ENCODE measurements at regions not wholly inside any gene's neighbourhood (a gene's known extent, or its start where the extent isn't known, plus 50 kb on each side); places are given as distances from the start of the nearest gene placed in this dataset.

DNA sequence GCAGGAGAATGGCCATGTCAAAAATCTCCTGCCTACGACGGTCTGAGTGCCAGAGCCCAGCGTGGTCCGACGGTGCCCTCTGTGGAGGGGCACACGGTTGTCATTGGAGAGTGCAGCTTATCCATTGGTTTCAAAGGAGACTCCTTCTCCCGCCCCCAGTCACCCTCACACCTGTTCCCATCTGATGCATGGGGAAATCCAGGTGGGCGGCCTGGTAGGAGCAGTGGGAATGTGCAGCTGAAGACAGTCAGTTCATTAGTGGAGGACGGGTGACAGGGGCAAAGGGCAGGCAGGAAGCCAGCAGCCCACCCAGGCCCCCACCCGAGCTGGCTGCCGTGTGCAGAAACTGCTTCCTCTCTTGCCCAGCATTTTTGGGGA, 162.3 kb downstream of the IRF8 start:
- no peak for DNase-seq (ENCODE audit: low spot score)

DNA sequence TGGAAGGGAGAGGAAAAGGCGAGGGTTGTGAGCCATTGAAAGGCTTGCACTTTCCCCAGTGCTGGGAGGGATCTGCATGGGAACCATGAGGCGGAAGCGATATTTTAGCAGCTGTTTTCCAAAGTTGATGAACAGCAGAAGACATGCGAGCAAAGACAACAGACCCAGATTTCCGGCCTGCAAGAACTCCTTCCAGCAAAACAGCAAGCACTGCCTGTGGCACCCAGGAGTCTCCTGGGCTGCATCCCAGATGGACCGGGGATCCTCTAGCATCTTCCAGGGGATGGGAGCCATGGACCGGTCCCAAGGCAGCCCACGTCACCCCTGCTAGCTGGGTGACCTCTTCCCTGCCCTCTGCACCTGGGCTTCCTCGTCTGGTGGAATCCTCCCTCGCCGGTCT, 162.8 kb downstream of the IRF8 start:
- no peak for DNase-seq (ENCODE audit: low spot score)

DNA sequence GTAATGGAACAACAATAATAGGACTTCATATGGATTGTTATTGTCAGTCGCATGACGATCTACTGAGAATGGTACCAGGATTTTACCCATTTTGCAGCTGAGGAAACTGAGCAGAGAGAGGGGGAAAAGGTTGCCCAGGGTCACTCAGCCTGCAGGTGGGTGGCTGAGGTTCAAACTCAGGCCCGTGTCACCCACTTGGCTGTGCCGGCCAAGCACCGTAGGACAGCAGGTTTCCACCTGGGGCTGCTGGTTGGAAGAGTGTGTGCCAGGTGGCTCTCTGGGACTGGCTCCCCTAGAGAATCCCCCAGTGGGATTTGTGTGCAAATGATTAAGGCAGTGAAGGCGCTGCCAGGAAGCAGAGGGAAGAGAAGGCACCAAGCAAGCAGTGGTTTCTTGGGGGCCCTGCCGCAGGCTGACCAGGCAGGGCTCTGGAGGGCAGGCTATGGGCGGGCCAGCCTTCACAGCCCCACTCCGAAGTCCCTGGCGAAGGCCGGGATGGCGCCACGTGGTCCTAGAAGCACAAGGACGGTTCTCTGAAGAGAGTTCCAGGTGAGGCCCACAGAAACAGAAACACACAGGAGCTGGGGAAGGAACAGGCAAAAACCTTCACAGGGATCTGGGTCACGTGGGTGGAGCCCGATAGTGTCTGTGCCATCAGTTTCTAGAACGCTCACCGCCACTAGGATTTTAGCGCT, 163.5 kb downstream of the IRF8 start:
- no peak for DNase-seq (ENCODE audit: low spot score)

DNA sequence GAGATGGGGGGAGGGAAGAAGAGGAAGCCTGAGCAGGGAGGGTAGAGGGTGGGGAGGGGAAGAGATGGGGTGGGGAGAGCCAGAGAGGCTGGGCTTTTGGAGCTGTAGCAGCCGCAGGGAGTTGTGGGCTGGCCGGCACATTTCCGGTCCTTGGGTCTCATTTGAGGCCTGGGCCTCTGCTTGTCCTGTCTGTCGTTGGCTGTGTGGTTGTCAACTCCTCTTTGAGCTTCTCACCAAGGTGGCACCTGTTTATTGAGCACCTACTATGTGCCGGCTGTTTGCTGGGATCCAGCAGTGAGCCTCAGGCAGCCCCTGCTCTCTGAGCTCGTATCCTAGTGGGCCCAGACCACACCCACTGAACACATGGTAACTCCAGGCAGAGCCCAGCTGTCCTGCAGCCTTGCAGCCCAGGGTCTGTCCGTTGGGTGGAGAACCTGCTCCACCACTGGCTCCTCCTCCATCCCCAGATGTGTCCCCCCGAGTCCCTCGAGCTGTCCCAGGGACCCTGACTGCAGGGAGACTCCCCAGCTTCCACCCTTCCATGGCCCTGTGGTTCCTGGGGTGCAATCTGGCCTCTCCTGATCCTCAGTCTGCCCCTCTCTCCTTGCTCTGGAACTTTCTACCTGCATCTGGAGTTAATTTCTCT, 164.9 kb downstream of the IRF8 start:
- DNase-seq (ENCODE audit: low spot score): no peak

DNA sequence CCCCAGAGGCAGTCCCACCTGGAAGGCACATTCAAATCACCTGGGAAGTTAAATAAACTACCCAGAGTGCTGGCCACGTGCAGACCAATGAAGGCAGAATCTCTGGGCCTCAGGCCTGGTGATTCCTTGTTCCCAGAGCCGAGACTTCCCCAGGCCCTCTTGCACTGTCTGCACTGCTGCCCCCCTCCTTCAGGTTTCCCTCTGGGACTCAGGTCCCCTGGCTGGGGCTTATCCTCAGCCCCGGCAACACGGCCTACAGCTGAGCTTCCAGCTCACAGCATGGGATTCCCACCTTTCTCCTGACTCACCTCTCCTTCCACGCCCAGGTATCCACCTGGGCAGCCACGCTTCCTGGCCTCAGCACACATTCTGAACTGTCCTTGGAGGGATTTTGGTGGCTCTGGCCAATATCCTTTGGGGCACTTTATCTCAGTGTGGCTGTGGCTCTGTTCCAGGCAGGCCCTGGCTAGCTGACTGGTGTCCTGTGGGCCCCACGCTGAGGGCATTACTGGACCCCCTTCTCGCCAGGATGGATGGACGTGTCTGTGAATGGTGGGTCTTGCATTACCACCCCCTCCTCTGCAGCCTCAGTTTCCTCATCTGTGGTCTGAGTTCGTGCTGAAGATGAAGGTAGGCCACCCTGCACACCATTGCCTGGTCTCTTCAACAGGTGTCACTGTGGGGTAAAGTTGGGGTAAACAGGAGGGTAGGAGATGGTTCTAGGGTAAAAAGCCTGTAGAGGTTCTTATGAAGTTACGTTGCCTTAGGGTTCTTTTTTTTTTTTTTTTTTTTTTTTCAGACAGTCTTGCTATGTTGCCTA, 165.7 kb downstream of the IRF8 start:
- no peak for DNase-seq (ENCODE audit: low spot score)

DNA sequence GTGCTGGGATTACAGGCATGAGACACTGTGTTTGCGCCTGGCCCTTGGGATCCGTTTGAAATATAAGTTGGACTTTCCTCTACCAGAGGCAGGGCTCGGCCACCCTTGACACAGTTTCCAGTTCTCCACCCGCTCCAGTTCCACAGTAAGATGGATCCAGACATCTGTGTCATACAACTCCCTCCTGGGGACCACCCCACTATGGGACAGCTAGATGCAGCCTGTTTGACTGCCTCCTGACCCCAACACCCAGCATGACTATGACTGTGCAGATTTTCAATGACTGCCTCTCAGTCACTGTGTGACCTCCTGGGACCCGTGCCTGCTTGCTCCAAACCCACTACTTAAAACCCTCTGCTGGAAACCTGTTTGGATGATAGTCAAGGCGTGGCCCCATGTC, 166.7 kb downstream of the IRF8 start:
- DNase-seq (ENCODE audit: low spot score): no peak

DNA sequence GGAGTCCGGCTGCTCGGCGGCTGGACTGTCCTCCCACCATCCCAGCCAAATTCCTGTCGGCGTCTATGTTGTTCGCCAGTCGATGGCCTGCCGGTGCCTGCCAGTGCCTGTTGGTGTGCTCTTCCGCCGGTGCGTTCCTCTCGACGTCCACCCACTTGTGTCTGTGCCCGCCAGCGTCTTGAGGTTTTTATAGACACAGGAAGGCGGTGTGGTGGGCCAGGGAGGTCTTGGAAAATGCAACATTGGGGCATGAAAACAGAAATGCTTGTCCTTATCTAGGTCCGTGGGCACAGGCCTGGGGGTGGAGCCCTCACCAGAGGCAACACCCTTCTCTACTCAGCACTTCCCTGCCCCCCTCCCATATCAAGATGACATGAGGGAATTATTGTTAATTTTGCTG, 167.8 kb downstream of the IRF8 start:
- no peak for DNase-seq (ENCODE audit: low spot score)

DNA sequence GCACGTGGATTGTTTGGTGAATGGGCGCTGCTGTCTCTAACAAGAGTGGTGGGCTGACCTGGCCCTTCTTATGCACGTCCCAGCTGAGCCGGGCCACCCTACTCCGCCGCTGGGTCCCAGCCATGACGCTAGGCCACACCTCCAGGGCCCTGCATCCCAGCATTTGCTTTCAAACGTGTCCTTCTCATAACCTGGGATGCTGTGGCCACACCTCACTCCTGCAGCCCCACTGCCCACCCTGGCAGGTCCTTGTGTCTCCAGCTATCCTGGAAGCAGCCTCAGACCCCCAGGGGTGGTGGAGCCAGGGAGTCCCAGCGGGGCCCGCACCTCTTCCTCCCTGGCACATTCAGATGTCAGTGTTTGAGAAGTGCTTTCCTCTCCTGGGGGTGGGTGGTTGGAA, 168.6 kb downstream of the IRF8 start:
- no peak for DNase-seq (ENCODE audit: low spot score)

DNA sequence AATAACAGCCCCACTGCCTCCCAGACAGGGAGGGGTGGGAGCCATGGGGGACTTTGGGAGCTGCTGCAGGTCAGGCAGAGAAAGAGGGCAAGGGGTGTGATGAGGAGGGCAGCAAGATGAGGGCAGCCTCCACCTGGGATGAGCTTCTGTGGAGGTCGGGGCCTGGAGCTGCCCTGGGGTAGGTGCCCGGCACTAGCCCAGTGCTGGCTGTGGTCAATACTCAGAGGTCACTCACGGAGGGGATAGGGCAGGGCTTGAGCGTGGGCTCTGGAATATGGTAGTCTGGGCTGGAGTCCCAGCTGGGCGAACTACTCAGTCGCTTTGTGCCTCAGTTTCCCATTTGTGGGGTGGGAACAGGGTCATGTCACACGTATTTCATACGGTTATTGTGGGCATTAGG, 169.0 kb downstream of the IRF8 start:
- no peak for DNase-seq (ENCODE audit: low spot score)

DNA sequence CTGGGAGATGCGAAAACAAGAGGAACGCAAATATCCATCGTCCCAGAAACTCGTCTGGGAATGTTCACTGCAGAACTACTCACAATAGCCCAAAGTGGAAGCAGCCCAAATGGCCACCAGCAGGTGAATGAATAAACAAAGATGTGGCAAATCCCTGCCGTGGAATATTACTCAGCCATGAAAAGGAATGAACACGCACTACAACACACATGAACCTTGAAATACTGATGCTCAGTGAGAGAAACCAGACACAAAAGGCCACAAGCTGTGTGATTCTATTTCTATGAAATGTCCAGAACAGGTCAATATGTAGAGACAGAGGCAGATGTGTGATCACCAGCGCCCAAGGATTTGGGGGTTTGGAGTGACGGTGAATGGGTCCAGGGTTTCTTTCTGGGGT, 169.8 kb downstream of the IRF8 start:
- DNase-seq (ENCODE audit: low spot score): no peak

DNA sequence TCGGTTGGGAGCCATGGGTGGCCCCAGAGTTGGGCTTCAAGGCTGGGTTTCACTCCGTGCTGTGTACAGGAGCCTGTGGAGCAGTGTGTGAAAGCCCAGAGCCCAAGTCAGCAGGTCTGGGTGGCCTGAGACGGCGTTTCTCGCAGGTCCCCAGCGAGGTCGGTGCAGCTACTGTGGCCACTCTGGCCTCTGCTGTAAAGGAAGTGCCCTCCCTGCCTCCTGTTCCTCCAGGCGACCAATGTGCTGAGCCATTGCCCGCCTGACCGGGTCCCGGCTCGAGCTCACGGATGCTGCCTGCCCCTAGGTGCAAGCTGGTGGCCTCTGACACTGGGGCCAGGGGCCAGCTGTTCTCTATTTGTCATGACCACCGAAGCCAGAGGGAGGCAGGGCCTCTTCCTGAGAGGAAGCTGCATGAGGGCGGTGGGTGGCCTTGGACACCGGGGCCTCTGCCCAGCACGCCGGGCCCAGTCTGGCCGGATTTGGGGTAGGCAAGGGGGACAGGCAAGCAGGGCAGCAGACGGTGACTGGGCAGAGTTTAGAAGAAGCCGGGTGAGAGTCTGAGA, 170.9 kb downstream of the IRF8 start:
- no peak for DNase-seq (ENCODE audit: low spot score)

DNA sequence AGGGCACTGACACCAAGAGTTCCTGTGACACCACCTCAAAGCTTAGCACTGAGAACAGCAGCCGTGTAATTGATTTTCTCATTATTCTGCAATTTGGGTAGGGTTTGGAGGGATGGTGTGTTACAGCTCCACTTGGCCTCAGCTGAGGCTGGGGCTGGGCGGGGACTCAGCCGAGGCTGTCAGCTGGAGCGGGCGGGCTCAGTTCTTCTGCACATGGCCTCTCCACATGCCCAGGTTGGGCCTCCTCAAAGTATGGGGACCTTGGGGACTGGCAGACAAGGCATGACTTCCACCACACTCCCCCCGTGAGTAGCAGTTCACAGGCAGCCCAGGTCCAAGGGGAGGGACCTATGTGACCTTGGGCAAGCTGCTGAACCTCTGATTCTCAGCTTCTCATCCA, 171.5 kb downstream of the IRF8 start:
- DNase-seq (ENCODE audit: low spot score): no peak

DNA sequence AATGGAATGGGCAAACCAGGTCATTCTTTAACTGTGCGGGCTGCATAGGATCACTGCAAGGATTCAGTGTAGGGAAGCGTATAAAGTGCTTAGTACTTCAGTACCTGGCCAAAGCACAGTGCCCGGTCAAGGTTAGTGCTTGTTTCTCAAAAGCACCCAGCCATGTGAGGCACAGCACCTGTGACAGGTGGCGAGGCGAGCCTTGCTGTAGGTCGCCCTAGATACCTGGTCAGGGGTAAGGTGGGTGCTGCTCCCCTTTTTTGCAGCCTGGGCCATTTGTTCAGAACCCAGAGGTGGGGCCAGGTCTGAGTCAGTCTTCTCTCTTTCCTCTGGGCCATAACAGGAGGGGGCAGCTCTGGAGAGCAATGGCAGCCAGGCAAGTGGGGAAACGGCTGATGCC, 172.0 kb downstream of the IRF8 start:
- DNase-seq (ENCODE audit: low spot score): no peak

DNA sequence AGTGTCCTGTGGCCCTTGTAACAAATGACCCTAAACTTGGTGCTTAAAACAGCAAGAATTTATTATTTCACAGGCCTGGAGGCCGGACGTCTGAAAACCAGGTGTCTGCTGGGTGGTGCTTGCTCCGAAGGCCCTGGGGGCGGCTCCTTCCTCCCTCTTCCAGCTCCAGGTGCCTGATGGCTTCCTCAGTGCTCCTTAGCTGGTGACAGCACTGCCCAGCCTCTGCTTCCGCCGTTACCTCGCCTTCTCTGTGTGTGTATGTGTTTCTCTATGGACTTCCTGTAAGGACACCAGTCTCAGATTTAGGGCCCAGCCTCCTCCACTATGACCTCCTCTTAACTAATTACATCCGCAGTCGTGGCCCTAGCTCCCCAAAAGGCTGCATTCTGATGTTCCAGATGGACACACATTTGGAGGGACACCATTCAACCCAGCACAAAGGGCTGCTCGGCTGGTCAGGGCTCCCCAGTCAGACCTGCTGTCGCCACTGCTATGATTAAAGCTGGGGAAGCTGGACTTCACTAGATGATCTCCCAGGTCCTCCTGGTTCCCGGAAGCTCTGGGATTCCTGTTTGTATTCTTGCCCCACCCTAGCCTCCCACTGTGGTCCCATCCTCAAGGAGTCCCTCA, 172.8 kb downstream of the IRF8 start:
- no peak for DNase-seq (ENCODE audit: low spot score)

DNA sequence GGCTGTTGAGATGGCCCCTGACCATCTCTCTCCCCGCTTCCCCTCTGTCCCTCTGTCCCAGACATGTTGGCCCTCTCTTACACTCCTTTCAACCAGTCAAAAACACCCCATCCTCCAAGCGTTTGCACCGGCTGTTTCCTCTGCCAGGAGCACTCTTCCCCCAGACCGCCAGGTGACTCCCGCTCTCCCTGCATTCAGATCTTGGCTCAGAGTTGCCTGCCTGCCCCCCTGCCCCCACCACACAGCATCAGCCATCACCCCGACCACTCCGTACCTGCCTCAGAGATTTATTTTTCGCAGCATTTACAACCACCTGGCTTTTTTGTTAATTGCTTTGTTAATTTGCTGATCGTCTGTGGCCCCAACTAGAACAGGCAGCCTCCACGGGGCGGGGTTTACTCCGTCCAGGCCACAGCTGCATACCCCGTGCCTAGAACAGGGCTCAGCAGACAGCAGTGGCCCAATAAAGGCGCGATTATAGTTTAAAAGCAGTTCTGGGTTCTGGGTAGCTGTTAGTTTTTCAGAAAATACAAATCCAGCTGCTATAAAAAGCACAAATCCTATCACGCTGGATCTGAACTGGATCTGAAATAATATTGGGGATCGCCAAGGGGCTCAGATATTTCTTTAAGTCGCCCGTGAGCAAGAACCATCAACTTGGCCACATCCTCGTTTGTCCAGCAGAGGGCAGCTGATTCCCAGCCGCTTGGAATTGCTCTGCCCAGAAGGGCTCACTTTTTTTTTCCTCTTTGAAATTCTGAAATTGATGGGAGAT, 173.6 kb downstream of the IRF8 start:
- peak; percentile 77 for DNase-seq (ENCODE audit: low spot score)

DNA sequence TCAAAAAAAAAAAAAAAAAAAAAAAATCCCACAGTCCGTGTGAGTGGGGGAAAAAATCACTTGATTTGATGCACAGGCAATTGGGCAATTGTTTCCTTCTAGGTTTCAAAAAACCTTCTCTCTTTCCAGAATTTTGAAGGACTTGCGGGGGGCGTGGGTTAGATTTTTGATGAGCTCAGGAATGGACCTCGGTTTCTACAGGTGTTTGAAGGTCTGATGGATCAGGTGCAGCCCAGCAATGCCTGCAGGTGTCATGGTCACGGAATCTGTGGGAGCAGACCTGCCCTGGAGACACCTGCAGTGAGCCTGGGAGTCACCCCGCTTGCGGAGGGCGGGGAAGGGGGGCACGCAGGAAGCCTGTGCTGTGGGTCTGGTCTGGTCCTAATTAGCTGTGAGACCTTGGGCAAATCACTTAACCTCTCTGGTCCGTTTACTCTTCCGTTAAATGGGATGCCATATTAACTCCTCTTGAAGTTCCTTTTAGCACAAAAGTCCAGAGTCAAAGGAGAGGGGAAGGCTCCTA, 174.2 kb downstream of the IRF8 start:
- DNase-seq (ENCODE audit: low spot score): no peak

DNA sequence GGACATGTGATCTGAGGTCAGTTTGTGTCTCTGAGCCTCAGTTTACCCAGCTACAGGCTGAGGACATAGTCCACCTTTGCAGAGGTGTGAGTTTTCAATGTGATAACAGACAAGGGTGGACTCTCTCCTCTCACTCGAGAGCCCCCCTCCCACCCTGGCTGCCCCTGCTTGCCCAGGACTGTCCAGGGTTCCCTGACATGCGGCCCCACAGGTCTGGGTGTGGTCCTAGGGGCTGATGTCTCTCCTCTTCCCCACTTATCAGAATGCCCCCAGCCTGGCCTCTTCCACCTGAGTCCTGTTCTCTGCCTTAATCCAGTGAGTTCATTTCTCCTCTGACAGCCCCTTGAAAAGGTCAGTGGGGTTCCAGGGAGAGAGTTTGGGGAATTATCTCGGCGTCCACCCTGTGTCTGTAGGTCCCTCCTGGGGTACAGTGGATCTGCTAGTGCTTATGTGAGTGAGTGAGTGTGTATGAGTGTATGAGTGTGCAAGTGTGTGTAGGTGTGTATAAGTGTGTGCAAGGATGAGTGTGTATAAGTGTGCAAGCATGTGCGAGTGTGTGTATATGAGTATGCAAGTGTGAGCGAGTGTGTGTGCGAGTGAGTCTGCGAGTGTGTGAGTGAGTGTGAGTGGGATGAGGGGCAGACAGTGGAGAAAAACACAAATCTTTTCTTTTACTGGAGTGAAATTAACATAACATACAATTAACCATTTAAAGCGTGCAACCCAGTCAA, 175.0 kb downstream of the IRF8 start:
- no peak for DNase-seq (ENCODE audit: low spot score)

DNA sequence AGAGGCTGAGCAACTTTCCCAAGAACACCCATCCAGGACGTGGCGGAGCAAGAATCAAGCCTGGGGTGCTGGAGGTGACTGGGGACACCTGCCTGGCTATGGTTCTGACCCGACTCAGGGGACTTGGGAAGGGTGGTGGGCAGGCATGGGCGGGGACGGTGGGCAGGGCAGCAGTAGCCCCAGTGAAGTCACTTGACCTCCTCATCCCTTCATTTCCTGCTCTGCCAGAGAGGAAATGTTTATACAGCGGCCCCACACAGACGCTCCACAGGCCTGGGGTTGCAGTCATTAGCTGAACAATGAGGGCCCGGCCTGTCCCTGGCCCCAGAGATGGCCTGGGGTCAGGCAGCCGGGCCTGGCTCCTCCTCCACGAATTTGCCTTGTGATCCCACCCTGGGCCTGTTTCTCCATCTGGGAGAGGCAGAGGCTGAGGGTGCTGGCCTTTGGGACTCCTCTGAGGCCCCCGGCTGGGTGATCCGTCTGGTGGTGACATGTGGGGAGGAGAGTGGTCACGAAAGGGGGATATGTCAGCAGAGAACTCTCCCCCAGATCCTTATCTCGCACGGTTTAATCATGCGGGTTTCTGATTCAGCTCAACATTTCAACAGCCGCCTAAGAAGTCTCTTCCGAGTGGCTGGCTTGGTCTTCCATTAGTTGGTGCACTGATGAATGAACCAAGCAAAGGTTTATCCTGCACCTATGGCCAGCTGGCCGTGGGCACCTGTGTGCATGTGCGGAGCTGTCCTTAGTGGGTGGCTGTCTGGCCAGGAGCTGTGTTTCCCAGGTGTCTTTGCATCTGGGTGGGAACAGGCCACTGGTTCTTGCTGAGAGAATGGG, 175.9 kb downstream of the IRF8 start:
- DNase-seq (ENCODE audit: low spot score): no peak

DNA sequence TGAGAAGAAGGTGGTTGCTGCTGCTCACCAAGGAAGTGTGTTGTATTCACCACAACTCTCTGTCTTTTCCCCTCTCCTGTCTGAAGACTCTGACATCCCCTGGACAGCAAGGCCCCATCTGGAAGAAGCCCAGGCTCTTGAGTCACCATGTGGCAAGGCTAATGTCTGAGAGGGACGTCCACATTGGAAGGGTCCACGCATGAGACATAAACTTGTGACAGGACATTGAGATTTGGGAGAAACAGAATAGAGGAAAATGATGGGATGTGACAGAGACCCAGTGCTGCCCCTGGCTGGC, 176.5 kb downstream of the IRF8 start:
- DNase-seq (ENCODE audit: low spot score): no peak

DNA sequence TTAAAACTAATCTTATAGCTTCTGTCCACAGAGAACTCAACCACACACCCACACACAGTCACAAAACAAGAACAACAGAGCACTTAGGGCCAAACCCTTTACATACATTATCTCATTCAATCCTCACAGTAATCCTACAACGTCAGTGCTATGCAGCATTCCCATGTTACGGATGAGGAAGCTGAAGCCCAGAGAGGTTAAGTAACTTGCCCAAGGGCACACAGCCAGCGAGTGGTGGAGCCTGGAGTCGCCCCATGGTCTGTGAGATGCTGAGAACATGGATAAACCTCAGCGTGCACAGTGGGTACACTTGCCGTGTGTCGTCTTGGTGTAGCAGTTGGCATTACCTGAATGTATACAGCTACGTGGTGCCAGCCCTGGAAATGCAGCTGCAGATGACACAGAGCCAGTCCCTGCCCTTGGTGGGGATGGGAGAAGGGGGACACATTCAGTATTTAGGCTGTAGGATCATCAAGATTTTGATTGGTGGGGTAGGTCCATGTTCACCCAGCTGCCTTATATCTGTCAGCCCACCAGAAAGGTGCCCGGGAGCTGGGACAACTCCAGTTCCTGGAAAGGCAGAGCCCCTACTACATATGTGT, 177.0 kb downstream of the IRF8 start:
- no peak for DNase-seq (ENCODE audit: low spot score)
